ENCODE measurements at regions not wholly inside any gene's neighbourhood (a gene's known extent, or its start where the extent isn't known, plus 50 kb on each side); places are given as distances from the start of the nearest gene placed in this dataset.

GRCh38 chr4:136227315-136227714 lies 1305.0 kb downstream of the PCDH18 start:
- DNase-seq, result no peak

- DNase-seq, result no peak
Observed at GRCh38 chr4:136219592-136220125, 1312.6 kb downstream of the PCDH18 start.

GRCh38 chr4:136203199-136203598 lies 1329.1 kb downstream of the PCDH18 start:
- DNase-seq, result no peak

- no peak for DNase-seq
Observed at GRCh38 chr4:136198358-136198757, 1333.9 kb downstream of the PCDH18 start.

GRCh38 chr4:136194962-136195361 lies 1337.3 kb downstream of the PCDH18 start:
- no peak for DNase-seq

GRCh38 chr4:136186650-136187049 lies 1345.6 kb downstream of the PCDH18 start:
- no peak for DNase-seq

- DNase-seq, result no peak
Observed at GRCh38 chr4:136183513-136183912, 1348.8 kb downstream of the PCDH18 start.

GRCh38 chr4:136156947-136157346 lies 1375.3 kb downstream of the PCDH18 start:
- no peak for DNase-seq

GRCh38 chr4:136150046-136150445 lies 1382.2 kb downstream of the PCDH18 start:
- no peak for DNase-seq

- DNase-seq, result peak; percentile 68
Observed at GRCh38 chr4:136136601-136137000, 1395.7 kb downstream of the PCDH18 start.

GRCh38 chr4:136124251-136124745 lies 1408.0 kb downstream of the PCDH18 start:
- peak; percentile 44 for DNase-seq

- no peak for DNase-seq
Observed at GRCh38 chr4:136121426-136121825, 1410.9 kb downstream of the PCDH18 start.

- no peak for DNase-seq
Observed at GRCh38 chr4:136113921-136114320, 1418.4 kb downstream of the PCDH18 start.

- no peak for DNase-seq
Observed at GRCh38 chr4:136112116-136112515, 1420.2 kb downstream of the PCDH18 start.

GRCh38 chr4:136106753-136107152 lies 1425.5 kb downstream of the PCDH18 start:
- no peak for DNase-seq

- no peak for DNase-seq
Observed at GRCh38 chr4:136103616-136104015, 1428.7 kb downstream of the PCDH18 start.

GRCh38 chr4:136097676-136098075 lies 1434.6 kb downstream of the PCDH18 start:
- no peak for DNase-seq

- DNase-seq, result peak; percentile 21
Observed at GRCh38 chr4:136088211-136088867, 1444.0 kb downstream of the PCDH18 start.

GRCh38 chr4:136078976-136079375 lies 1453.3 kb downstream of the PCDH18 start:
- no peak for DNase-seq

GRCh38 chr4:136056748-136057147 lies 1475.5 kb downstream of the PCDH18 start:
- no peak for DNase-seq

GRCh38 chr4:136055360-136055759 lies 1476.9 kb downstream of the PCDH18 start:
- DNase-seq, result no peak

- DNase-seq, result no peak
Observed at GRCh38 chr4:136036744-136037143, 1495.5 kb downstream of the PCDH18 start.

- DNase-seq, result no peak
Observed at GRCh38 chr4:136032391-136032790, 1499.9 kb downstream of the PCDH18 start.

GRCh38 chr4:136025540-136025939 lies 1506.8 kb downstream of the PCDH18 start:
- DNase-seq, result no peak

GRCh38 chr4:136017556-136017955 lies 1514.7 kb downstream of the PCDH18 start:
- no peak for DNase-seq

Data from eye (tissue), 1 donor.